ENCODE measurements at regions not wholly inside any gene's neighbourhood (a gene's known extent, or its start where the extent isn't known, plus 50 kb on each side); places are given as distances from the start of the nearest gene placed in this dataset.

DNA sequence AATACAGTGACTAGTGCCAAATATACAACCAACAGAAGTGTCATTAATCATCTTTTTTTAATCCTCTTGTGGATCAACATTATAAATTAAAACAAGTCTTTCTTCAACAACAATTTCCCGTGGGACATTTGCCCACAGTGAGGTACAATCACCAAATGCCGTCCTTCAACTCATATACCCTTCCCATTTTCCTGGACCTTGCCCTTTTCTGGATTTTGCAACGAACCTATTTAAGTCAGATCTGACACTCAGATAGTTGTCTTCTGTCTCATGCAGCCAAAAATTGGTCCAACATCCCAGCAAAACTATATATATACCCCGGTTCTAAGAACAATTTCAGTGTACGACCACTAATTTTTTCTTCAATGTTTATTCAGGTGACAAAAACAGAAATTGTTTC lies 324.0 kb downstream of the DSEL start:
- TF ChIP-seq, protein P1, sequence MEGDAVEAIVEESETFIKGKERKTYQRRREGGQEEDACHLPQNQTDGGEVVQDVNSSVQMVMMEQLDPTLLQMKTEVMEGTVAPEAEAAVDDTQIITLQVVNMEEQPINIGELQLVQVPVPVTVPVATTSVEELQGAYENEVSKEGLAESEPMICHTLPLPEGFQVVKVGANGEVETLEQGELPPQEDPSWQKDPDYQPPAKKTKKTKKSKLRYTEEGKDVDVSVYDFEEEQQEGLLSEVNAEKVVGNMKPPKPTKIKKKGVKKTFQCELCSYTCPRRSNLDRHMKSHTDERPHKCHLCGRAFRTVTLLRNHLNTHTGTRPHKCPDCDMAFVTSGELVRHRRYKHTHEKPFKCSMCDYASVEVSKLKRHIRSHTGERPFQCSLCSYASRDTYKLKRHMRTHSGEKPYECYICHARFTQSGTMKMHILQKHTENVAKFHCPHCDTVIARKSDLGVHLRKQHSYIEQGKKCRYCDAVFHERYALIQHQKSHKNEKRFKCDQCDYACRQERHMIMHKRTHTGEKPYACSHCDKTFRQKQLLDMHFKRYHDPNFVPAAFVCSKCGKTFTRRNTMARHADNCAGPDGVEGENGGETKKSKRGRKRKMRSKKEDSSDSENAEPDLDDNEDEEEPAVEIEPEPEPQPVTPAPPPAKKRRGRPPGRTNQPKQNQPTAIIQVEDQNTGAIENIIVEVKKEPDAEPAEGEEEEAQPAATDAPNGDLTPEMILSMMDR (IDR thresholded peaks at IDR 0.05; ENCODE audit: low read depth, low read length, missing input control), result no peak
- TF ChIP-seq, protein P2, sequence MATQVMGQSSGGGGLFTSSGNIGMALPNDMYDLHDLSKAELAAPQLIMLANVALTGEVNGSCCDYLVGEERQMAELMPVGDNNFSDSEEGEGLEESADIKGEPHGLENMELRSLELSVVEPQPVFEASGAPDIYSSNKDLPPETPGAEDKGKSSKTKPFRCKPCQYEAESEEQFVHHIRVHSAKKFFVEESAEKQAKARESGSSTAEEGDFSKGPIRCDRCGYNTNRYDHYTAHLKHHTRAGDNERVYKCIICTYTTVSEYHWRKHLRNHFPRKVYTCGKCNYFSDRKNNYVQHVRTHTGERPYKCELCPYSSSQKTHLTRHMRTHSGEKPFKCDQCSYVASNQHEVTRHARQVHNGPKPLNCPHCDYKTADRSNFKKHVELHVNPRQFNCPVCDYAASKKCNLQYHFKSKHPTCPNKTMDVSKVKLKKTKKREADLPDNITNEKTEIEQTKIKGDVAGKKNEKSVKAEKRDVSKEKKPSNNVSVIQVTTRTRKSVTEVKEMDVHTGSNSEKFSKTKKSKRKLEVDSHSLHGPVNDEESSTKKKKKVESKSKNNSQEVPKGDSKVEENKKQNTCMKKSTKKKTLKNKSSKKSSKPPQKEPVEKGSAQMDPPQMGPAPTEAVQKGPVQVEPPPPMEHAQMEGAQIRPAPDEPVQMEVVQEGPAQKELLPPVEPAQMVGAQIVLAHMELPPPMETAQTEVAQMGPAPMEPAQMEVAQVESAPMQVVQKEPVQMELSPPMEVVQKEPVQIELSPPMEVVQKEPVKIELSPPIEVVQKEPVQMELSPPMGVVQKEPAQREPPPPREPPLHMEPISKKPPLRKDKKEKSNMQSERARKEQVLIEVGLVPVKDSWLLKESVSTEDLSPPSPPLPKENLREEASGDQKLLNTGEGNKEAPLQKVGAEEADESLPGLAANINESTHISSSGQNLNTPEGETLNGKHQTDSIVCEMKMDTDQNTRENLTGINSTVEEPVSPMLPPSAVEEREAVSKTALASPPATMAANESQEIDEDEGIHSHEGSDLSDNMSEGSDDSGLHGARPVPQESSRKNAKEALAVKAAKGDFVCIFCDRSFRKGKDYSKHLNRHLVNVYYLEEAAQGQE (IDR thresholded peaks at IDR 0.05), result no peak
- no peak for TF ChIP-seq GABPA (IDR thresholded peaks at IDR 0.05 in 1 of 2, conservative IDR thresholded peaks at IDR 0.05 in 1 of 2)
- no peak for TF ChIP-seq SP1 (IDR thresholded peaks at IDR 0.05)
- no peak for TF ChIP-seq TAF1 (conservative IDR thresholded peaks at IDR 0.05)

Measured in liver (tissue), 3 donors.